RCC 7860 (cell line): ENCODE measurements at regions not wholly inside any gene's neighbourhood (a gene's known extent, or its start where the extent isn't known, plus 50 kb on each side); places are given as distances from the start of the nearest gene placed in this dataset.

Experiments
- DNase-seq: peaks from one replicate; pipeline ENCODE4 v3.0.0-alpha.2; 2015; ENCODE audit warnings: low spot score
- FAIRE-seq: peaks from 2 replicates; lab custom pipeline; 2012; peaks lifted over from hg19 to GRCh38; lab: Jason Lieb, UNC

DNA sequence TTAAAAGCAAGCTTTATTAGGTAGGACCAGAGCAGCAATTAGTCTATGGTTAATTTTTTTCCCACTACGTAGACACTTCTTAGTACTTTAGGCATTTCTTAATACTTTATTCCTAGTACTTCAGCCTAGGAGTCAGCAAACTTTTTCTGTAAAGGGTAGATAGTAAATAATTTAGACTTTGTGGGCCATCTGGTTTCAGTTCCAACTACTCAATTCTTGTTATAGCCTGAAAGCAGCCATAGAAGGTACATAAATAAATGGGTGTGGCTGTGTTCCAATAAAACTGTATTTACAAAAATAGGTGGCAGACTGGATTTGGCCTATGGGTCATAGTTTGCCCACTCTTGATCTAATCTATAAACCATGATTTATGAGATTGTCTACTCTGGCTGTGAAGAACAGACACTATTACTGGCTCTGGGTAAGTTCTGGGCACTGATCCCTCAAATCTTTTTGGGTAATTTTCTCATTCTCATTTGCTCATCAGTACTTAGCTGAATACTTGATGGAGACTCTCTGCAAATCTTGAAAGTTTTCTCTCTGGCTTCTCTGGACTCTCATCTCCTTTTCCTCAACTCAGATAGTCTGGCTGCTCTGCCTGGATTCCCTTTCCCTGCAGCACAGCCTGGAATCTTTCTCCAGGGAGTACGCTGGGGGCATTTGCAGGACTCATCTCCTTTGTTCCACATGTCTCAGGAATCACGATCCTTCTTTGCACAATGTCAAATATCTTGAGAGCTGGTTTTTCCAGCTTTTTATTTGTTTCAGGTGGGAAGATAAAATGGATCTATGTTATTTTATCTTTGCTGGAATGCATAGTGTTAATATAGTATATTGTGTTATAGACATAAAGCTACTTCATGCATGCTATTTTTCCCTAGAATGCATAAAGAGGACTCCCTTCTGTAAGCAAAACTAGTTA is 524.8 kb upstream of the TBL1XR1 start:
- DNase-seq (no peak), FAIRE-seq (no peak)

DNA sequence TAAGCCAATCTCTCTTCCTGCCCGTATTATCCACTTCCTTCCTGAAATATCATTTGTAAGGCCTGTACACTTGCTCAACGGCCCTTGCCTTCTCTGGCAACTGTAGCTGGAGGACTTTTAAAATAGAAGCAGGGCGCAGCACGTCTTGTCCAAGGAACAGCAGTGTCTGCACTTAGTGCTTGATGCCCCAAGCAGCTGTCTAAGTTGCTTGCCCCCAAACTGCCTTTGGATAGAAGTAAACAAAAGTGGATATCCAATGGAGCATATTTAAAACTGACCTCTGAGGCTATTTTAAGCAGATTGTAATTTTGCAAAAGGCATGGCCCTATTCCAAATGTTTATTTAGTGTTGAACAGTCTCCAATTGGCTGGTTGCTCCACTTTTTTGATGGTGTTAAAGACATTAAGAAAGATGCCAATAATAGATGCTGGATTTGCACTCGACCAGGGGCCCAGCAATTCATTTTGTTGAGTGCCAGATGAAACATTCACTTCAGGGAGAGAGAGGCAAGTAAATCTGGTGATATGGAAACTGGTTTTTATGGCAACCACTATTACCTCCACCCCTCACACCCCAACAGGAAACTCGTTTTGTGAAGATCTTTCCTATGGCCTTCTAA is 526.8 kb upstream of the TBL1XR1 start:
- FAIRE-seq = no peak
- DNase-seq = no peak

DNA sequence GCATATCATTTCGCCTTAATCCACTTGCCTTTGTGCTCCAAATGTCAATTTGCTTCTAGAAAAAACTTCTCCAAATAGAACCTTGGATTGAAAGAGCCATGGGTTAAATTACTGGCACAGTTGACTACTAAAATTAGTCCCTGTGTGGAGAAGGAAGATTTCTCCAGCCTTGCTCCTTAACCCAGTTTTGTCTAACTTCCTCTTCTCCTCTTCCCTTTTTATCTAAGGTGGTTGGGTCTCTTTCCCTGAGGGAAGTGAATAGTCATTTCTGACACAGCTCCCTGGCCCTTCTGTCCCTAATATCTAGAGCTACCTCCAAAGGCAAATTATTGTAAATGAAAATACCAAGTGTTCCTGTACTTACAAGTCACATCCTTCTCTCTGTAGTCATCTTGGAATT is 527.9 kb upstream of the TBL1XR1 start:
- DNase-seq (no peak), FAIRE-seq (no peak)

DNA sequence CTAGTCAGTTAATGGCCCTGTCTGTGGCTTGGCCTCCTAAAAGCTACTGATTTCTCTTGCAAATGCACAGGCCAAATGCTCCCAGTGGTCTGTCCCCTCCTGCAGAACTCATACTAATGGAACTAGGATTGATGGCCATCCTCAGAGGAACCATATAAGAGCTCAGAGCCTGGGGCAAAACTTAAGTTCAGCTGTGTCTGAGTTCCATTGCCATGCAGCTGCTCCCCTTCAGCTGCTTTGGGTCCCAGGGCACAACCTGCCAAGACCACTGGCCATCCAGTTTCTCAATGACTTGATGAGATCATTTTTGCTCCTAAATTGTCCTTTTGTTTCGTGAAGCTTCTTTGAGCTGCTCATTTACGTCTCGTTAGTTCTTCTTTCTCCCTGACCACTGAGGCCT is 529.5 kb upstream of the TBL1XR1 start:
- DNase-seq = no peak

DNA sequence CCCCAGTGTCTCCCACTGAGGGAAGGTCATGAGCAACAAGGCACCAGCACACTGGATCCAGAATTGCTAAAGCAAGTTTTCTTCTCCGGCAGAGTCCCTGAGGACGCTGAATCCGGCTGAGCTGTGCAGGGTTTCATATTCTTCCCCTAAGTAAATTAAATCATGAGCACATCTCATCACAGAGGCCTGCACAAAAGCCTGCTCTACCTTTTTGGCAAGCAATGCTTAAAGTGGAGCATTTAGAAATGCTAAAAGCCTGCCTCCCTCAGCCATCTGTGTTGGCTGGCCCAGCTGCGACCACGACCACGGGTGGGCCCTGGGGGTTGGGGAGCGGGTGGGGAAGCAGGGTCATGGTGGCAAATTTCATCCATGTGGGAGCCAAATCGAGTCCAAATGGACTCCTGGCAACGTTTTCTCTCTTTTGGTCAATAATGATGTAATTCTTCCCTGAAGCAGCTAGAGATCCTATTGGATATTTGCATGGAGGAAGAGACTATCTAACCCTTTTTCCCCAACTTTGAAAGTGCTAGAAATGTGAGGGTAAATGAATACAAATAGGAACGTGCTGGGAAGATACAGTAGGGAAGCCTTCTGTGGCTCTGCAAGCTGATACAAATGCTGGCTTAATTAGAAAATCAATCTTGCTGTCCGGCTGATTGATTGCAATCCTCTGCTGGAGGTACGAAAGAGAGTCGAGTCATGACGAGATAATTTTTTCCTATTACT is 532.8 kb upstream of the TBL1XR1 start:
- DNase-seq = no peak

More for the DNA sequence above, 529.5 kb upstream of the TBL1XR1 start:
- no peak for FAIRE-seq

DNA sequence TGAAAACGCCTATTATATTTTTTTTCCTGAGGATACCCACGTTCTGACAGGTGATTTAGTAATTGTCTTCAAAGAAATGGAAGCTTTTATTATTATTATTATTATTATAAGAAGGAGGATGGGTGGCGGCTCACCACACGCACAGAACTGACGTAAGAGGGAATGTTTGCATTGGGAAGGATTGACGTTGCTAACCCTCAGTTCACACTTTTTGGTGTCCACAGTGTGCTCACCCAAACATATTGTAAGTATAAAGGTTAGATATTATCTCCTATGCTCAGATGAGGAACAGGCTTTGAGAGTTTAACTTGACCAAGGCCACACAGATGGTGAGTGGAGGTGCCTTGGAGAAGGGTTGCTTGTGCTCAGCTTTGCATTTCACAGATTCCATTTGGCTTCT is 533.5 kb upstream of the TBL1XR1 start:
- FAIRE-seq = no peak
- DNase-seq = no peak

More for the DNA sequence above, 532.8 kb upstream of the TBL1XR1 start:
- FAIRE-seq = no peak

DNA sequence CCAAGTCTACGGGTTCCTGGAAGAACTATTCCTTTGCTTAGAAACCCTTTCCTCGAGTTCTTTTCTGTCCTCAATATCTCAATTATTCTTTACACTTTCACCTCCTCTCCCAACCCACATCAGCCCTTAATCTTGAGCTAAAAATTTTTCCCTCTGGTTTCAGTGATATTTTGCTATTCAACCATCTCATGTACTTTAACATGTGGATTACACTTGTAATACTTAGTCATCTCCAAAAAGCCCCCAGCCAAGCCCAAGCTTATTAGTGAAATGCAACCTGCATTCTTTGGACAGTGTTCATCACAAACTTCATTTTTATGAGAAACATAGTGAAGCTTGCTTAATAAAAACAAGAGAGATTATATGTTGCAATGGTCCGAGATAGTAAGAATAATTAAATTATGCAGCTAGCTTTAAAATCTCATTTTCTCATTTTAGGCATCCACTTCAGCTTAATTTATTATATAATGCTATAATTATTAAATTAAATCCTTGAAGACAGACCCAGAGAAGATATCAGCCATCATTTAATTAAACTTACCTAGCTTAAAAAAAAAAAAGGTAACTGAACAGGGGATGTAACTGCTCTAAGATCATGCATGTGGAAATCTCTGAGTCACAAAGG is 534.5 kb upstream of the TBL1XR1 start:
- FAIRE-seq (no peak), DNase-seq (no peak)

DNA sequence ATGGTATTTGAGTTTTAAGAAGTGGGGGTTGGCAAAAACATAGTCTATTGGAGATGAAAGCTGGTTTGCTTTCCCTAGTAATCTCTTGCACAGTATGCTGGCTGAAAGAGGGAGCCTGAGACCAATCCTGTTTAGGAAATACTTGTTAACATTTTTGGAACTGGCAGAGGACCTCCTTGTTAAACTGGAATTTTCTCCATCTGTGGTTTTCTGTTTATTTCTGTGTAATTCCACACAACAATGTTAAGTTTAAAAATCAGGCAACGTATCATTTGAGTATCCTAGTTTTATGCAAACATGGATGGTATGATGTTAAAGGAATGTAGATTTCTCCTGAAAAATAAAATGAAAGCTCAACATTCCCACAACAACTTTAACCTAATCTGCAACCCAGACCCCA is 536.0 kb upstream of the TBL1XR1 start:
- FAIRE-seq (no peak), DNase-seq (no peak)

DNA sequence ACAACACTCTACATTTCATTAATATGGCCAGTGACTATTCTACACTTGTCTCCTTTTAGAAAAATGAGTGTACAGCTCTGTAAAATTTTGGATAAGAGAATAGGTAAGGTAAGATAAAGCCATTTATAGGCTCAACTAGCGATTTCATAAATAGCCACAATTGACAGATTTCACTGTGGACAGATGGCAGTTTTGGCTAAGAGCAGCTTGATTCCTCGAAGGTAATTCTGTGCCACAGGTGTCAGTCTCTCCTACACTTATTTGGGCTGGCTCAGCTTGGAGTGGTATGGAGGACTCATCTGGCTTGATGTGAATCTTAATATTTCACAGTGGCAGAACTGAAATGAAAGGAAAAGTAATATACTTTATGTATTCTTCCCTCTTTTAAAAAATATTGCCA is 536.7 kb upstream of the TBL1XR1 start:
- no peak for FAIRE-seq
- no peak for DNase-seq

DNA sequence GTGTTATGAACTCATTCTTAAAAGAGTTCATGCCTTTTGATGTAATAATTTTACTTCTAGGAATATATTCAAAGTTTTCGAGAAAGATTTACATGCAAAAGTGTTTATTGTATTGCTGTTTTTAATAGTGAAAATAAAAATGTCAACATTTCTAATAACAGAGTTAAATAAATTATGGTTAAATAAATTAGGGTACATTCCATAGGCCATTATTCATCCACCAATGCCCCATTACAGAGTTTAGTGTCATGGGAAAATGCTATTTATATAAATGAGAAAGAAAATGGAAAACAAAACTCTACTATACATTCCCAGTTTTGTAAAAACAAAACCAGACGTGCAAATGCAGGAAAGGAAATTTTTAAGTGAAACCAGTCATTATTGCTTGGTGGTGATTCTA is 538.1 kb upstream of the TBL1XR1 start:
- FAIRE-seq = no peak

DNA sequence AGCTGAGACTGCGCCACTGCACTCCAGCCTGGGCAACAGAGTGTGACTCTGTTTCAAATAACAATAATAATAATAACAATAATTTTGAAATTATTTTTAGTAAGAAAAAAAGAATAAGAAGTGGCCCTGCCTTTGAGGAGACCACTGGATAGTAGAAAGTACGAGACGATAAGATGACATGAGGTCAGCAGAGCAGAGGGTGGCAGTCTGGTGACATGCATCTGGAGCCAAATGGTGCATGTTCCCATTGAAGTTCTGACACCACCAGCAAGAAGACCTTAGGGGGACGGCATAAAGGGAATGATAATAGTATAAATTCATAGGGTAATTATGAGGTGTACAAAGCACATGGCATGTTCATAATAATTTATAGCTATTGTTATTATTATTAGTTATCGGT is 542.2 kb upstream of the TBL1XR1 start:
- DNase-seq (no peak), FAIRE-seq (no peak)

More for the DNA sequence above, 538.1 kb upstream of the TBL1XR1 start:
- DNase-seq = no peak

DNA sequence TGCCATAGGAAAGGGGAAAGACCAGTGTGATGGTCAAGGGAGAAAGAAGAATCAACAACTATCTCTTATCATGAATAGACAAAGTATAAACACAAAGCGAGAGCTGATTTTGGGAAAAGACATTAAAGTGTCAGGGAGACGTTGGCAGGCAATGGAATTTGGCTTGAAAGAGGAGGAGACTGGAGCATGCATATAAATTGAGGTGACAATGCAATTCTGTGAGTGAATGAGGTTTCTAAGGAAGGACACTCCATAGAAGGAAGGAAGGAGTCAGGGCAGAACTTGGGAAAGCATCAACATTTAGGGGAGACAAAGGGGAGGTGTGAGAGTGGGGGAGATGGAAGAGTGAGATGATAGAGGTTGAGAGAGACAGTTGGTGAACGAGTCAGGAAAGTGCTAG is 543.0 kb upstream of the TBL1XR1 start:
- no peak for FAIRE-seq

DNA sequence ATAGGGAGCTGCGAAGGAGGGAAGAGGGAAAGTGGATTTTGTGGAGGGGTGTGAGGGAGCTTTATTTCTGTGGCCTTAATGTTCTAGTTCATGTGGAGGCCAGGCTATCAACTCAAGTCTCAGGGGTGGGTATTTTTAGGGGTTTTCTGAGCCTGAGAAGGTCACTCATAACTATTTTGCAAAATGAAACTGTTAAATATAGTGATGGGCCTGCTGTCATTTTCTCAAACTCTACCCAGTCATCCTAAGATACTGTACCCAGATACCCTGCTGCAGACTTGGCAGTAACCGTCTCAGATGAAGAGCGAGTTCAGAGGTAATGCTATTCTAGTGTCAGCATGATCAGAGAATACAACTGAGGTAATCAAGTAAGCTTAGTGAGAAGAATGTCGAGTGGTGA is 545.0 kb upstream of the TBL1XR1 start:
- FAIRE-seq (no peak), DNase-seq (no peak)

More for the DNA sequence above, 543.0 kb upstream of the TBL1XR1 start:
- DNase-seq = no peak

DNA sequence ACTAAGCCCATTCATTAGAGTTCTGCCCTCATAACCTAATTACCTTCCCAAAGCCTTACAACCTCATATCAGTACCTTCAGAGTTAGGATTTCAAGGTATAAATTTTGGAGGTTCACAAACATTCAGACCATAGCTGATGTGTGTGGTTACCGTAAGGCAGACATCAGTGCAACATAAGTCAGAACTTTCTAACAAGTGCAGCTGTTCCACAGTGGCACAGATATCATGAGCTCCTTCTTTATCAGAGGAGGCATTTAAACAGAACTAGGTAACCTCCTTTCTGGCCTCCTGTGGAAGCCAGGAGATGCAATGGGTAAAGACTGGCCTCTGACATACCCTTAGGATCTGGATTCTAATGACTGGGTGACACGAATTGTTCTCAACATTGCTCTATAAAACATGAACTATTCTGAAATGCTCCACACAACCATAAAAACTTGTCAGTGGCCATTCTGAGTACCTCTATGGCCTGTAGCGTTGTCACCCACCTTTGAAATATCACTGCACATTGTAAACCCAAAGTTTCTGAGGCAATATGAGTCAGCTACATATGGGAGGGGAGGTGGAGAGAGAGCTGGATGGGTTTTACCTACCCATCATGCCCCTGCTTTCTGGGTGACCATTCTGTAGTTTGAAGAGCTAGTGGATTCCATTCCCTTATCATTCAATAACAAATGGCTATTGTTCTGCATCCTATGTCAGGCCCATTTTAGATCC is 546.0 kb upstream of the TBL1XR1 start:
- no peak for FAIRE-seq

DNA sequence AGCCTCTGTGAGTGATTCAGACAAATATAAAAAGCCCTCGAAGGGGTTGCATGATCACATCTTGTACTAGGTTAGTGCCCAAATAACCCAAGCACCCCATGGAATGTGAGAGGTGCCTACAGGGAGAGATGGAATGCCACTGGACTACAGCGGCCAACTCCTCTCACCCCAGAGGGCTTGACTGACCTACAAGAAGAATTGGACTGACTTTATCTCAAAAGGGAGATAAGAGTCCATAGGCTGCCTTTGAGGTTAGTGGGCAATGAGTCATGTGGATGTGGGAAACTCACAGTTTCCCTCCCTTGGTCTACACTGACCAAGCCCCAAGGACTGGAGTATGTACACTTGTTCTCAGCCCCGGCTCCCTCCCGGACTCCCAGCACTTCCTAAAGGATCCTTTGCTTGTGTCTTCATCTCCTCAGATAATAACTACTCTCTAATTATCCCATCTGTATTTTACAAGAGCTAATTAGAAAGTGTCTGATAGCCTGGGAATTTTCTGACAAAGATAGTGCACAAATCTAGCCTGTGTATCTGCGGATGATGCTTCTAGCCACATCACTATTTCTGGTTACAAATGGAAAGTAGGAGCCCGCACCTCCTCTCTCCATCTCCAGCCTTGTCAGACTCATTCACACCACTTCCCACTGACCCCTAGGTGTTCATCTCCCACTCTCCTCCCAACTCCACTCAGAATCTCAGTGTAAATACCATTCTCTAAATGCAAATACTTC is 547.8 kb upstream of the TBL1XR1 start:
- DNase-seq (peak; percentile 91), FAIRE-seq (peak; percentile 95)

More for the DNA sequence above, 546.0 kb upstream of the TBL1XR1 start:
- DNase-seq = no peak

DNA sequence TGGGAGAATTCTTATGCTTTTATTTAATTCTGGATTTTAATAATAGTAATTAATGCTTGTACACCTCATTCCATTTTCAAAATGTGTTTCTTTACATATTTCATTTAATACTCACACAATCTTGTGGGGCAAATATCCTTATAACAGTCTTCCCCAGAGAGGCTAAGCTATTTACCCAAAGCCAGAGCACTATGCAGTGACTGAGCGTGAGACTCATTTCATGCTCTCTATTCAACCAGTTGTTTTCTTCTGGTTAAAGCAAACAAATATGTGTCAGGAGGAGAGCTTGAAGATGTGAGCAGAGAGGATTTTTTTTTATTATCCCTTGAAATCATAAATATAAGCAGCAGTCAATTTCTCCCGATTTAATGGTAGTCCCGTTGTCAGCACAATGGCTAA is 548.3 kb upstream of the TBL1XR1 start:
- FAIRE-seq = no peak
- DNase-seq = no peak

DNA sequence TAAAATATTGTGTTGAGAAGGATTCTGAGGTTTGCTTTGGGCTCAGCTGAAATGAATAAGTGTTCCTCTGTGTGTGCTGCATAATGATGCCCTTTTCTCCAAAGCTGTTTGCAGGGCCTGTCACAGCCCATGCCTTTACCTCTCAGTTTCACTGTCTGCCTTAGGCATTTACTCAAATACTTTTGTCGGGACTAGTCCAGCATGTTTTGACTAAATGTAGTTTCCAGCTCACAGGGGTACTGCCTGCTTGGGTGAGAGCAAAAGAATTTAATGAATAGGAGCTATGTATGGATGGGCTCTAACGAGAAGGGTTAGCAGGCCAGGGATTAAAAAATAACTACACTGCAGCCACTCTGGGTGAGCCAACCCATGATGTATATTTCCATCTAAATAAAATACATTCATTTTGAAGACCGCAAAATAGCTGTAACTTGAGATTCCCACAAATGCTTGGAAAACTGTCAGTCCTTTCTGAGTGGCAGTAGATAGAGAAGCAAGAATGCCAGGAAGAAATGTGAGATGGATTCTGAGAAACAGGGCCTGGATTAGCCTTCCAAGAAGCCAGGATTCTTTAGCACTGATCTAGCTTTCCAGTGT is 549.2 kb upstream of the TBL1XR1 start:
- DNase-seq (no peak), FAIRE-seq (no peak)

DNA sequence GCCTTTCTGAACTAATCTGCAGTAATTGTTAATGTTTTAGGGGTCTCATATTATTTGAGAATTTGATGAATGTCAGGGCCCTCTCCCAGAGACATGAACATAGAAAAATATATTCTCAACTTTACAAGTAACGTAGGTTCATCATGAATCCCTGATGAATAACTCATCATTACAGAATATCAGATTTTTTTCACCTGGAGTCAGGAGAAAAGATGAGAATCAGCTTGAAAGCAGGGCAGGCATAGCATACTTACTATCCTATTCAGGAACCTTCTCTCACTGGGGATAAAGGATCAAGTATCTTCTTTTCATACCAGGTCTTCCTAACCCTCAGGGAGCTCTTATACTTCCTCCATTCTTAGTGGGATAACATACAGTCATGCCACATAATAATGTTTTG is 552.6 kb upstream of the TBL1XR1 start:
- FAIRE-seq (no peak), DNase-seq (no peak)

DNA sequence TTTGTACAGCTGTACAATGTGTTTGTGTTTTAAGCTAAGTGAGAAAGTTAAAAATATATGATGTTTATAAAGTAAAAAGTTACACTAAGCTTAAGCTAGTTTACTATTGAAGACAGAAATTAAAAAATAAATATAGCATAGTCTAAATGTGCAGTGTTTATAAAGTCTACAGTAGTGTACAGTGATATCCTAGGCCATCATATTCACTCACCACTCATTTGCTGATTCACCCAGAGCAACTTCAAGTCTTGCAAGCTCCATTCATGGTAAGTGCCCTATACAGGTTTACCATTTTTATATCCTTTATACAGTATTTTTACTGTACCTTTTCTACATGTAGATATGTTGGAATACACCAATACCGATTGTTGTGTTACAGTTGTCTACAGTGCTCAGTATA is 553.2 kb upstream of the TBL1XR1 start:
- FAIRE-seq = no peak
- DNase-seq = no peak
